IPS DF 4.7 (cell line): ENCODE measurements at regions not wholly inside any gene's neighbourhood (a gene's known extent, or its start where the extent isn't known, plus 50 kb on each side); places are given as distances from the start of the nearest gene placed in this dataset.

Experiments
- DNase-seq: peaks from one replicate; pipeline ENCODE4 v3.0.0-alpha.2; 2013; ENCODE audit warnings: low spot score; ENCODE audit errors: extremely low read depth

DNA sequence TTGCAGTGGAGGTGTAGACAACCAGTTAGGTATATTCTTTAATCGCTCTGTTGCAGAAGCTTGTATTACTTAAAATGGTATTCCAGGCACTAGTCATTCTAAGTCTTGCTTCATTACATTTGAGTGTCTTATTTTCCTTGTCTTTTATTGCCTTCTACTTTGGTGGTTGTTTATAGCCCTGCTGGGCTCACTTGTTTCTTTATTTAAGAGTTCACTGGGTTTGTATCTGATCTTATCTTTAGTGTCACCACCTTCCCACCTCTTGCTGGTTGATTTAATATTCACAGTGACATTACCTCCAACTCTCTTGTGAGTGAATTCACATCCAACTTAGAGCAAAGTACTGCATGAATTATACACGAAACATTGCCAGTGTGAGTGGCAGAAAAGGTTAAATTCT, 83.6 kb upstream of the BNC2 start:
- no peak for DNase-seq

DNA sequence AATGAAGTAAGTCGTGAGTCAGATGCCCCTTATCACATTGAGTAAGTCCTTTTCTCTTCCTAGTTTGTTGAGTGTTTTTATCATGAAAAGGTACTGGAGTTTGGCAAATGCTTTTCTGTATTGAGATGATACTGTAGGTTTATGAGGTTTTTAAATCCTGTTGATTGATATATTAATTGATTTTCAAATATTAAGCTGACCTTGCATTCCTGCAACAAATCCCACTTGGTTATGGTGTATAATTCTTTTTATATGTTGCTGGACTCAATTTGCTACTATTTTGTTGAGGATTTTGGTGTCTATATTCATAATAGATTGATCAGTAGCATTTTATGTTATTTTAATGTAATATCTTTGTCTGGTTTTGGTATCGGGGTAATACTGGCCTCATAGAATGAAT, 81.0 kb upstream of the BNC2 start:
- no peak for DNase-seq

DNA sequence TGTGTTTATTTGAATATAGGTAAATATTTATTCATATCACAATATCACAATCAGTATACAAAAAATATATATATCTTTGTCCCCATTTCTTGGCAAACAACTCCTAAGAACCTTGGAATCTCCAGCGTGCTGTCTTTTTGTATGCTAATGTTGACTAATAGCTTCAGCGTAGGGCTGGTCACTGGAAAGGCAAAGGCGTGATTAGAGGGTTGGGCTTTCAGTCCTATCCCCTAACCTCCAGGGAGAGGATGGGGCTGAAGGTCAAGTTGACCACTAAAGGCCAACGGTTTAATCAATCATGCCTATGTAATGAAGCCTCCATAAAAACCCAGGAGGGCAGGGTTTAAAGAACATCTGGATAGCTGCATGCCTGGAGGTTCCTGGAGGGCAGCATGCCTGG, 79.6 kb upstream of the BNC2 start:
- DNase-seq: no peak

DNA sequence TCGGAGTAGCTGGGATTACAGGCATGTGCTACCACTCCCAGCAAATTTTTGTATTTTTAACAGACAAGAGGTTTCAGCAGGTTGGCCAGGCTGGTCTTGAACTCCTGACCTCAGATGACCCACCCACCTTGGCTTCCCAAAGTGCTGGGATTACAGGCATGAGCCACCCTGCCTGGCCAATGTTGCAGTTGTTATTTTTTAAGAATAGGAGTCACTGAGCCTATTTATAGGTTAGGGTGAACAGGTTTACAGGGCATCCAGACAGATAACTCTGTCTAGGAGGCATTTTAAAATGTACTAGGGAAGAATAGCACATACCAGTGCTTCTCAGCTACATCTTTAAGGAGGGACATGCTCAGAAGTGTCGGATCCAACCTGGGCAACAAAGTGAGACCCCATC, 60.1 kb upstream of the BNC2 start:
- DNase-seq: no peak

DNA sequence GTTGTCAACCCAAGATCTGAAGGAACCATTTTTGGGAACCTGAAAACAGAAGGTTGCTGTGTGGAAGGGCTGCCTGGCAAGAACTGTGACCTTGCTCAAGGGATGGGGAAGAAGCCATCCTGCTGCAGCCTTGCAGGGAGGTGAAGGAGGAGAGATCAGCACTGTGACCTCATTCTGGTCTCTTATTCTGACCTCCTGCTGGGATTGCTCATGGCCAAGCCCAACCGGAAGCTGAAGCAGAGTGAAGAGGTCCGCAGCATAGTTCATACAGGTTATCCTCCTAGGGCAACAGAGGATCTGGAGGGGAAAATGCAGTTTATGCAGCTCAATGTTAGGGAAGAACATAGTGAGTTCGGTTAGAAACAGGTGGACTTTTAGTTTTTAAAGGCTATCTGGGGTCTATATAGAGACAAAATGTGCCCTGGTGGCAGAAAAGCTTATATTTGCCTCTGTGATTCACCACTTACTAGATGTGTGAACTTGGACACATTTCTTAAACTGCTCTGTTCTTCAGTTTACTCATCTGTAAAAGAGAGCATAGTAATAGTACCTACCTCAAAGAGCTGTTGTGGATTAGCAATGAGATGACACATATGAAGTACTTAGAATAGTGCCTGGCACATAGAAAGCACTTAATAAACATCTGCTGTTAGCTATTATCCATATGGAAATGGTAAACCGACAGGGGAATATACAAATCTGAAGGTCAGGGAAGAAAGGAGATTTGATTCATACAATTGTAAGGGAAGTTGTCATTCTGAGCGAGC, 57.9 kb upstream of the BNC2 start:
- DNase-seq: no peak

DNA sequence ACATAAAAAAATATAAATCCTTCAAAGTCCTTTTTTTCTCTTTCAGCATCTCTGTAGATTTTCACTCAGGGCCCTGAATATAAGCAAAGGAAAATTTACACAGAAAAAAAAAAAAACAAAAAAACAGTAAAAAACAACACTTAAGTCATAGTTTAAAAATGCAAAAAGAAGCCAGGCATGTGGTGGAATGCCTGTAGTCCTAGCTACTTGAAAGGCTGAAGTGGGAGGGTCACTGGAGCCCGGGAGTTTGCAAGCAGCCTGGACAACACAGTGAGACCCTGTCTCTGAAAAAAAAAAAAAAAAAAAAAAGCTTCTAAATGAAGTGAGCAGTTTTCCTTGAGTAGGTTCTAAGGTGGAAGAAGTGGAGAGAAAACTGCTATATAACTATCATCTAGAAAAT, 55.0 kb upstream of the BNC2 start:
- DNase-seq: no peak

DNA sequence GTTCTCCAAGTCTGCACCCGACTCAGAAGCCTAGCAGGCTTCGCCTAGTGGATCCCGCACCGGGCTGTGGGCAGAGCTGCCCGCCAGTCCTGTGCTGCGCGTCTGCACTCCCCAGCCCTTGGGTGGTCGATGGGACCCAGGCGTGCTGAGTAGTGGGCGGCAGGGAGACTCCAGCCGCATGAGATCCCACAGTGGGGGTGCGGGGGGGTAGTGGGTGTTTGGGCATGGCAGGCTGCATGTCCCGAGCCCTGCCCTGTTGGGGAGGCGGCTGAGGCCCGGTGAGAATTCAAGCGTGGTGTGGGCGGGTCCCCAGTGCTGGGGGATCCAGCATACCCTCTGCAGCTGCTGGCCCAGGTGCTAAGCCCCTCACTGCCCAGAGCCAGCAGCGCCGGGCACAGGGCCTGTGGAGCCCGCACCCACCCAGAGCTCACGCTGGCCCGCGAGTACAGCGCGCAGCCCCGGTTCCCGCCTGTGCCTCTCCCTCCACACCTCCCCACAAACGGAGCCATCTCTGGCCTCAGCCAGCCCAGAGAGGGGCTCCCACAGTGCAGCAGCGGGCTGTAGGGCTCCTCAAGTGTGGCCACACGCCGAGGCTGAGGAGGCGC, 53.9 kb upstream of the BNC2 start:
- DNase-seq: no peak

DNA sequence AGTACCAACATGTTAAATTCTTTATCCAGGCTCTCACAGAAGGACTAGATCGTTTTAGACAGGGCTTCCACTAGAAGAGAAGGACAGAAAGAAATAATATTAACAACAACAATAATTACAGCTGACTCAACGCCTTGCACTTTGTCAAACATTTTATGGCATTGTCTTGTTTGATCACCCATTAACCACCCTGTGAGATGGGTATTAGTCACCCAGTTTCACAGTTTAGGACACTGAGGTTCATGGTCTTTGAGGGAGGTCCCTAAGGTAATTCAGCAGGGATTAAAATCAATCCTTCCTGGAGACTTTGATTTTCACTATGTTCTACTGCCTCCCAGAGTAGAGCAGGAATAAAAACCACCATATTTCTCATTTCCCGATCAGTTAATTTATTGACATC, 51.4 kb upstream of the BNC2 start:
- peak; percentile 22 for DNase-seq
